ENCODE measurements at regions not wholly inside any gene's neighbourhood (a gene's known extent, or its start where the extent isn't known, plus 50 kb on each side); places are given as distances from the start of the nearest gene placed in this dataset.

DNA sequence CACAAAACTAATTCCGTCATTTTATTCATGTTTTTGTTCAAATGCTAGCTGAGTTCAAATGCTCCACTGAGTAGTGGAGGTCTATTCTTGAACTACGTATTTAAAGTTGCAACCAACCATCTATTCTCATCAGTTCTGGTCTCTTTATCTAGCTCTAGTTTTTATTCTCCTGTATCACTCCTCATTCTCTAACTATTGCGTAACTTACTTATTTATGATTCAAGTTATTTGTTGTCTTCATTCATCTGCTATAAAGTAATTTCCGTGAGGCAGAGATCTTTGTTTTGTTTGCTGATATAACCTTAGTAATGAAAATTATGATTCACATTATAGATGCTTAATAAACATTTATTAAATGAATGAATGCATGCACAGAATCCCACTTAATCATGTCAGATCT, 221.6 kb upstream of the ASCC3 start:
- TF ChIP-seq ARNTL (CRISPR knock-in tag; IDR thresholded peaks at IDR 0.05; ENCODE audit: borderline replicate concordance, low read depth) (no peak), CSDC2 (CRISPR knock-in tag; IDR thresholded peaks at IDR 0.05) (no peak), ZFP3 (CRISPR knock-in tag; IDR thresholded peaks at IDR 0.05) (no peak), ESRRG (CRISPR knock-in tag; IDR thresholded peaks at IDR 0.05) (no peak)
